HG03095 (cell line): ENCODE measurements at regions not wholly inside any gene's neighbourhood (a gene's known extent, or its start where the extent isn't known, plus 50 kb on each side); places are given as distances from the start of the nearest gene placed in this dataset.

ENCODE experiments used
- ATAC-seq: cut with Tn5 transposase; IDR thresholded peaks from one replicate; pipeline ENCODE4 v1.9.1; 2021; ENCODE audit warnings: moderate library complexity; ENCODE audit not compliant: unreplicated experiment

DNA sequence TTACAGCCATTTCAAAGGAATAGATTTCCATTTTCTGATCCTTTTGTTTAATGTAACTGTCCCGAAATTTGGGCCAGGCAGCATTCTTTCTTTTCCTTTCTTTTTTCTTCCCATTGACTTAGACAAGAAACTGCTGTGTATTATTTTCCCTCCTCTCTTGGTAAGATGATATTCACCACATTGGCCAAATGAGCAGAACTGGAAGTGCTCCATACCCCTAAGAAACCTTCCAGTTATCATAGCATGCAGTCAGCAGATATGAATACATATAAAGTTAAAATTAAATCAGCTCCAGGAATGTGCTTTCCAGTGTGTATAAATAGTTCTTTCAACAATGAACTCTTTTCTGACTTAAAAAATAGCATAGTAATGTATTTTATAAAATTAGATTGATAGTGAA is 168.5 kb upstream of the GAS1 start:
- no peak for ATAC-seq

DNA sequence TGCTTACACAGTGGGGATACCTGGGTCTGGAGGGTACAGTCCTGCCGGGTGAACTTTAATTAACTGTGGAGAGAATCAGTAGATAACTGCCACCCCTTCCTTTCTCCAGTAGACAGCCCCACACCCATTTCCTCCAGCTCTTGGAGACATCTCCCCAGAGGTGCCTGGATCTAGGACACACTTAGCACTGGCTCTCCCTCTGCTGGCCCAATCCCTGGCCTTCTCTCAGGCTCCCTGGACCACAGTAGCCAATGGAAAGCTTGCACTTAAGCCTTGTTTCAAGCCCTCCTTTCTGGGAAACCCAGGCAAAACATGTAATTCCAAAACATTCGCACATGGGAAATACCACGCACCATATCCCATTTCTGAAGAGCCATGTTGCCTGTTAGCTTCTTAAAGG is 169.2 kb upstream of the GAS1 start:
- no peak for ATAC-seq

- no peak for ATAC-seq
Measured at GRCh38 chr9:87118594-87118993, 171.3 kb upstream of the GAS1 start.

DNA sequence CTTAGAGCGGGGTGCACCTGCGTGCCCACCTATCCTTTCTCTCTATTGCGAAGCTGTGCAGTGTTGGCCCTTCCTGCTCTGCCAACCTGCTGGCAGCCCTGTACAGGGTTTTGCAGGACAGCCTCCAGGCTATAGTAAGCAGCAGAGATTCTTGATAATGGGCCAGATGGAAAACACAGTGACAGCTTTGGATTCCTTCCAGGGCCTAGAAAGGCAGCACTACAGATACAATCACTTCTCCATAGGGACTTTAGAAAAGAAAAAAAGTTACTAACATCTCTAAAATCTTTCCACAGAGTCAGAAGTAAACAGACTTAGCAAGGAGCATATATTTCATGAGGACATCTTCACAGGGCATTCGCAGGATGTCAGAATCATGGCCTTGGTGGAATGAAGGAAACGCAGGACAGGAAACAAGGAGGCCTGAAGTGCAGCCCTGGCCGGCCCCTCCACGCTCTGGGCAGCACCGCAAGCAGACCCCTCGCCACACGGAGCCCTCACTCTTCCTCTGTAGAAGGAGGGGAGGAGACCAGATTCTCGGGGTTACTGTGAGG is 172.1 kb upstream of the GAS1 start:
- no peak for ATAC-seq

DNA sequence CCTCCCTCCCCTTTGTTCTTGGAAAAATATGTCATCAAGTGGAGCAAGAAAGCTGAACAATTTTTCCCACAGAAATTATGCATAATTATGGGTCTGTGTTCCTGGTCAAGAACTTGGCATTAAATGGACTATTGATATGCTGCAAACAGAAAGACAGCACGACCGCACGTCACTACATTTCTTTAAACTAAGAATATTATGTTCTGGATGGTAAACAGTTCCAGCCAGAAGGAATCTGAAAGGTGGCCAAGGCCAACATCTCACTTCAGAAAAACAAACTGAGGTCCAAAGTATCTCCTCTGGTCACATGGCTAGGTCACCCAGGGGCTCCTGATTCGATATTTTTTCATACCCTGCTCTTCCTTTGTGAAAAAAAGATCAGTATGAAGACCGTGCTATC is 173.3 kb upstream of the GAS1 start:
- no peak for ATAC-seq

DNA sequence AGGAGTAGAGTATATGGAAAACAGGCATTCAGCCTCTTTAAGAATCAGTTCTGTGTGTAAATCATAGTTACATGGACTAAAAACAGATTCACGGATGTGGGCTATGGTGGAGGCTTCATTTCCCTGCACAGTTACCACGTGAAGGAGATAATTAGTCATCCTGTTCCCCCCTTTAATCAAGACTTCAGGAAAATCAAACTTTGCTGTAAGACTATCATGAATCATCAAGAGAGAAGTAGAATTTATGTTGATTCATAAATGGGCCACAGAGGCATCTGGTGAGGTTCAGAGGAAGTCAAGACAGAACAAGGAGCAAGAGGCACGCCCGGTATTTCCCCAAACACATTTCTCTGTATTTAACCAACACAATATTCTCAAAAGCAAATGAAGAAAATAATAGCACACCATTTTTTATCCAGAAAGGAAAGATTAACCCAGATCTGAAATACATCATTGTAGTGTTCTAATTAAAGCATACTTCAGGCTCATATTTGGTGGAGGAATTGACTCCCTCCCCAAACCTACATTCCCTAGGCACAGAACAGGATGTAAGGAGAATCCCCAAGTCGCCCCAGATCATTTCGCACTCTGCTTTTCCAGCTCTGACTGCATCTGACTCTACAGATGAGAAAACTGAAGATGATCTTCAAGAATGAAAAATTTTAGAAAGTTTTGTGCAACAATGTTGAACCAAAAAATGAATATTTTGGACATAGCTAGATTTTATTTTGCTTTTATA is 175.8 kb upstream of the GAS1 start:
- ATAC-seq: no peak

DNA sequence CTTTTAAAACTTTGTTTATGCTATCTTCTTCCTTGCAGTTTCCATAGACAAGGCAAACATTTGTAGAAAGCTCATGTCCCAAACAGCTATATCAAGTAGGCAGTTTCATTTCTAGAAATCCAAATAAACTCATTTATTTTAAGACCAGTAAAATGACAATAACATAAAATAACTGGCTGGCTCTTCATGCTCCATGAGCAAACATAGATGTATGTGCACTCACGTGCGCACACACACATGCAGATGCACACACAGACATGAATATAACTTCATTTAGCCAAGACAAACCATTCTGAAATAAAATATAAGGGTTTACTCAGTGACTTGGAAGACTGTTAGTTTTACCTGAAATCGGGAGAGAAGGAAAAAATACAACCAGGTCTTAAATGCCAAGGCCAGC is 176.5 kb upstream of the GAS1 start:
- ATAC-seq: no peak

GRCh38 chr9:87125819-87126218 is 178.5 kb upstream of the GAS1 start:
- ATAC-seq: no peak

DNA sequence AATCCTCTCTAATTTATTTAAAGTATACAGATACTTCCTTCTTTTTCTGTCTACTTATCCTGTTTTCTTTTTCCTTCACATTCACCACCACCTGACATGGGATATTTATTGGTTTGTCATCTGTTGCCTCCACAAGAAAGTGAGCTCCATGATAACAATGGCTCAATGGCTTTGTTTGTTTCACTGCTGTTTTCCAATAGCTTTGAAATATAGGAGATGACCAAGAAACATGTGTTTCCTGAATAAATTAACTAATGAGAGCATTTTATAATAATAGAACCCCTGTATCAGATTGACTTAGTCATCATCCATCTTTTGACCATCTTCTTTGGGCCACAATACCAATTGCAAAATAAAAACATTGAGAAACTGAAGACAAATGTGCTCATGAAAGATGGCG is 180.2 kb upstream of the GAS1 start:
- ATAC-seq: no peak

DNA sequence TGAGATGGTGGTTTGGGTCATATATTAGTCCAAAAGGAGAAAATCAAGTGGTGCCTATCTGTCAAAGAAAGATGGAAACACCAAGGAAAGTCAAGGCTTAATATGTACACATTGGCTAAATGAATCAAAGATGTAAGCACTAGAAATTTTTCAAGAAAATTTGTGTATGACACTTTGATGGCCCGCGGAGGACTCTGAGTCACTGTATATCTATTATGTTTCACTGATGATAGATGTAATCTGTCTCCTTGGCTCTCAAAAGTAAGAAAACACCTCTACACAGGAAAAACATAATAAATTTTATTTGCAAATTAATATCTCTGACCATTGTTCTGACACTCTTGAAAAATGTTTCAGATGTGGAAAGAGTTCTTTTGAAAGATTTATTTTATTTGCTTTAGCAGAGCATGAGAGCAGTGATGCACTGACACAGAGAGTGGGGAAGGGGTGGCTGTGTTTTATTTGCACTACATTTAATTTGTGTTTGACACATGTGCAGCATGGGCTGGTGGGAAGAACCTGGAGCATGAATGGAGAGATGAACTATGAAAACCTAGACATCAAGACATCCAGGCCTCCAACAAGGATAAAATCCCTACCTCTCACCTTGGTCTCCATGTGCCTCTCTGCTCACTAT is 180.8 kb upstream of the GAS1 start:
- ATAC-seq: no peak

DNA sequence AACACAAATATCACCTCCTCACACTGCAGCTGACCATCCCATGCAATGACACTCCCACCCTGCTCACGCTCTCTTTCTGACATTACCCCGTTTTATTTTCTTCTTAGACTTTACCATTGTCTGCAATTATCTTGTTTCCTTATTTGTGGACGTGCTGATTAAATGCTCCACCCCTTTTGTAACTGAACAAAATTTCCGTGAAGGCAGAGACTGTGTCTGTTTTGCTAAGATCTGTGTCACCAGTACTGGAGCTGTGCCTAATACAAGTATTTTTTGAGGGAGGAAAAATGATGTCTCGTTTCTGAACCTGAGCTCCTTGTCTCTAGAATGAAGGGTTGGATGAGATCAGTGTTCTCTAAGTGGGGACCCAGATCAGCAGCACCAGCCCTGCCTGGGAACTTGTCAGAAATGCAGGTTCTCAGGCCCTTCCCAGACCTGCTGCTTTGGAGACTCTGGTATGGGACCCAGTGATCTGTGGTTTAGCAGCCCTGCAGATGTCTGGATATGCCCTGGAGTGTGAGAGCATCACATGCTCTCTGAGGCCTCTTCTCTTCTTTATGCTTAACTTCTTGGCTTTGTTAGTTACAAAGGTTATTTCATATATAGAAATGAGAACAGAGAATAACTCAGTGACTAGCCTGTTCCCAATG is 181.7 kb upstream of the GAS1 start:
- no peak for ATAC-seq

DNA sequence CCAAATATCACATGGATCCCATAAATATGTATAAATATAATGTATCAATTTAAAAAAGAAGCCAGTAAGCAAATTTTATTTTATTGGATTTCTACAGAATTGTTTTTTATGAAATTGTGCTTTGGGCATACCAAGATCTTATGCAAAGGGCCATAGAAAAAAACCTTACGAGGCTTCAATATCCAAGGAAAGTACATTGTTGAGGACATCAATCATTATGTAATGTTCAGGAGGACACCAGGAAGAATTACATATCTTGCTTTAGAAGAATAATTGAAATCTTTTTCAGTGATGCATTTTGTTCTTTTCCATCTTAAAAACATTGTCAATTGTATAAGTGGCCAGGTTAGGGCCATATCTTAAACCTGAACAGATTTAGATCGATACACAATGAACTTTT is 187.8 kb upstream of the GAS1 start:
- ATAC-seq: no peak

DNA sequence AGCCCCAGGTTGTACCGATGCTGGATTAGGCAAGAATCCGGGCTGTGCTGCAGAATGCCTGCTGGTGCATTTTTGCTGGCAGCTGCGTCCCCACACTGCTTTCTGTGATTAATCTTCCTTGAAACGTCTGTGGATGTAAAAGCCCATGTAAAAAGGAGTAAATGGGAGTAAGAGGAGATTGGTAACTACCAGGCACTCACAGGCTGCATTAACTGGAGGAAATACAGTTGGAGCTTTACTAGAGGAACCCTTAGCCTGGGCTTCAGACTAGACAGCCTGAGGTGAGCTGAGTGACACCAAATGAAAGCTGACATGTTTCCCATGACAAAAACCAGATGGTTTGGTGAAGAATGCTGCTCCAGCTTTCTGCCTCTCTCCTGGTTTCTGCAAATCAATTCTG is 190.4 kb upstream of the GAS1 start:
- ATAC-seq: no peak

DNA sequence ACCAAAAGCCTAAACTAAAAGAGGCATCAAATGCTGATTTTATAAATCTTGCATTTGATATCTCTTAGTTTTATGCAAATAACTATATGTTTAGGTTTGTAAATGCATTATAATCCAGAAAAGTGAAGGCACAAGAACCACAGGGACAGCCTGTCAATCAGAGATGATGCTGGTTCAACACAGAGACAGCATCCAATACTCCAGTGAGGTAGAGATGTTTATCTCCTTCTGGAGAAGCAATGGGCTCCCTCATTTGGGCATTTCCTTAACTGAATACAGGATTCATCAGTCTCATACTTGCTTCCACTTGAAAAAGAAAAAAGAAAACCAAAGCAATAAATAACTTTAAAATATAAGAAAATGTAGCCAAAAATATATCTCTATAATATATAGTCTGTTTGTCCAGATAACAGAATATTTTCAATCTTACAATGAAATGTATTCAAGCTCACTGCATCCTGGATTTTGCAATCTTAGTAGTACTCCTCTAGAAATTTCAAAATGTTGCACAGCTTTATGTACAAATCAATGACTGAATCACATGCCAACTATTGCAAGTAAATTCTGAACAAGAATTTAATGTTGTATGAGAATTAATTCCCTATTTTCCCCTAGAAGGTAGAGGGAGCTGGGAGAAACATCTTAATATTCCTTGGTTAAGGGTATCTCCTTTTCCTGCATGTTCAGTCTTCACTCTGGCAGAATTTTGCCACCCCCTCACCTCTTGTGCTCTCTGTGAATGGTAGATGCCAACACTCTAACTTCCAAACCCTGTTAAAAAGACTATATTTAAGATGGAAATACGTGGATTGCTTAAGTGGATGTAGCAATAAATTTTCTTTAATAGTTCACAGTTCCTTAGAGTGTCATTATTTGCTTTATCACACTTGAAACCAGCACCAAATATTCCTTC is 191.1 kb upstream of the GAS1 start:
- ATAC-seq: no peak

DNA sequence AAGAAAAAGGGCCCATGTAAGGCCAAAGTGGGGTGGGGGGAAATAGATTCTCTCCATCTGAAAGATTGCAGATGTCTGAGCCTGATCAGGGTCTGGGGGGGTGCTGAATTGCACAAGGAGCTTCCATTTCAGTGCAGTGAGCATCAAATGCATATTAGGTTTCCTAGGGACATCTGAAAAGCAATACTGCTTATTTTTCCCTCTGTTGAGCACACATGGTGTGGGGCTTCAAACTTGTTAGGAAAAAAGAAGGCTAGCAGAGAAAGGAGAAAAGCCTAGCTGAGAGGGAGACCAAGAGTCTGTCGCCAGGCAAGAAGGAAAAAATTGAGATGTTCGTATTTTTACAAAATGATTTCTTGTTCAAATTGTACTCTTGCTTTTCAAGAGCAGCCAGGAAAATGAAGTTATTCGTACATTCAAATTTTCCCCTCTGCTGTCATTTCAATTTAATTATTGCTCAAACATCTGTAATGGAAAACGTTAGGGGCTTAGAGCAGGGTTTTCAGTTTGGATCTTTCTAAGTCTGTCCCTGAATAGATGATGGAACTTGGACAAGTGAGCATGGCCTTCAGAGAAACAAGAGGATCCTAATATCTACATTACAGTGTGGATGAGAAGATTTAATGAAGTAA is 191.9 kb upstream of the GAS1 start:
- ATAC-seq: no peak

DNA sequence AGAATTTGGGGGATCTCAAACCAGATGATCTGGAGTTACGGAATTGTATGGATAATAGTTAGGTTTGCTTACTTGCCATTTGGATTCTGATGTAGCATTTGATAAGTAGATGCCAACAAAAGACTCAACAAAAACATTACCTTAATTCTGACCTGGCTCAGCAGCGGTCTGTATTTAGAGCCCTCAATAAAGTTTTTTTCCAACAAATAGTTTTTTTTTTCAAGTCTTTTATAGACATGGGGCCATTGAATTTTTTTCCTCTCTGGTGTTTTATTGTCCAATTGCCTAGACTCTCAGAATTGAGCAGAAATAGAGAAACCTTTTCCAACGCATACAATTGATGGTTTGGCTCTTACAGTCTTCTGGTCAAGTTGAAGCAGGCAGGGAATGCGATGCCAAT is 192.8 kb upstream of the GAS1 start:
- ATAC-seq: no peak

GRCh38 chr9:87140605-87141109 is 193.4 kb upstream of the GAS1 start:
- ATAC-seq: no peak

DNA sequence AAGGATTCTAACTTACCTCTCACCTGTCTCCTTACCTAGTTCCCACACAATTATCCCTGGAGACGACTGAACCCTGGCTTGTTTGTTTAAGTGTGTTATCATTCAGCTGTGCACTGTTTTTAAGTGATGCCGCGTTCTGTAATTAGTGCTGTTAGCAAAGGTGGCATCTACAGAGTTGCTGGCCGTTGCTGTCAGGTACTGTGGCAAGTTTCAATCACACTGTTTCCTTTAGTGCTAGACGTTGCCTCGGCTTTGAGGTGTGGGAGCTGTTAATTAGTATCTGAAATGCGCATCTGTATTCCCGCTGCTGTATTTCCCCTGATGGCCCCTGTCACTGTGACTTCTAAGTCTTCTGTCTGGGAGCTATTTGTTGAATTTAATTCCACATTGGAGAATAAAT is 193.8 kb upstream of the GAS1 start:
- ATAC-seq: no peak

- ATAC-seq: no peak
Measured at GRCh38 chr9:87146933-87147332, 199.6 kb upstream of the GAS1 start.

- no peak for ATAC-seq
Measured at GRCh38 chr9:87147839-87148238, 200.5 kb upstream of the GAS1 start.
